Jurkat, Clone E6-1 (cell line): ENCODE measurements at regions not wholly inside any gene's neighbourhood (a gene's known extent, or its start where the extent isn't known, plus 50 kb on each side); places are given as distances from the start of the nearest gene placed in this dataset.

Source experiments
- DNase-seq: peaks from one replicate; pipeline ENCODE4 v3.0.0-alpha.2; 2011; ENCODE audit warnings: low read depth, low spot score
- H3K4me3 ChIP-seq: 2 replicates; pipeline ENCODE4 v1.5.1; 2011; ENCODE audit warnings: mild to moderate bottlenecking, low read length, control low read depth, moderate library complexity

DNA sequence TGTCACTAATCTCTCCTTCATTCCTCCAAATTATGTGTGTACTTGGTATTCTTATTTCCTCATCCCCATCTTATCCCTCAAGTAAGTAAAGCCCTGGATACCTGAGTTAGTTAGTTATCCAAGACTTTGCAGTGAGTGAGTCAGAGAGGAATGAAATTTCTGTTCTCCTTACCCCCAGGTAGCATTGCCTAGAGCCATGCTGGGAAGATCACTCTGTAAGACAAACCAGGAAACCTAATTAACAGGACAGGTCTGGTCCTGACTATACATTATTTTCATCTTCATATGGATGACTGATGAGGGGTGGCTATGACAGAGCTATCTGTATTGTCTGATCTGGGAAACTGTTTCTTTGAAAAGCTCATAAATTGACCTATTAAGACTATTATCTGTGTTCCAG is 55.0 kb upstream of the ITGA6 start:
- no peak for DNase-seq

DNA sequence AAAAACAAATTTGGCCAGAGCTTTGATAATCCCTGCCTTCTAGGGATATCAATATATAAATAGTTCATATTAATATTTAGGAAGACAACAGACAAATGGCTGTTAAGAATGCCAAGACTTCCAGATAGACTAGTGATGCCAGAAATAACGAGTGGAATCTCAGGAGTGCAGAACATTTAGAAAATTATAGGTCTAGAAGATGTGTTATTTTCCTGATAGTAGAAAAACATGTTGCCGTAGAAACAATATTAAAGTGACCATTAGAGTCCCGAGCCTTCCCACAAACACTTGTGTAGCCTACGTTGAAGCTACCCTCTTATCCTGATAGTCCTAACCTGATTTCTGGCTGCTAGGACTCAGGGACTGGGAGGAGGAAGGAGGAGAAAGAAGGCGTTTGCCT is 54.3 kb upstream of the ITGA6 start:
- DNase-seq = no peak
- H3K4me3 ChIP-seq = no peak overlapping the region

More for the DNA sequence above, 55.0 kb upstream of the ITGA6 start:
- H3K4me3 ChIP-seq = no peak overlapping the region

DNA sequence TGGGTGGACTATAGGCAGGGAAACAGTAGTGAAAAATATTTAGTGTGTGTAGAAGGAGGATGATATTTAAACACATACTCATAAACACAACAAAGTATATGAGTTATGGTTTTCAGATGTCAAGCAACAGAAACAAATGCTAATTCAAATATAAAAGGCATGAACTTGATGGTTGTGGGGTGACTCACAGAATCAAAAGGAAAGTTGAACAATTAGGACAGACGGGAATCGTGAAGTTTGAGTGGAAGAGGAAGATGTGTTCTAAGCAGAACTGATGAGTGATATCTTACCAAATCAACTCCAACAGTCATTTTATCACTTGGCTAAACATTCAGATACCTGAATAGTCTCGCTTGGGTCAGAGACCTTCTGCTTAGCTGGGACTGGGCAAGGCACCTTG is 53.6 kb upstream of the ITGA6 start:
- no peak for DNase-seq
- no peak overlapping the region for H3K4me3 ChIP-seq

DNA sequence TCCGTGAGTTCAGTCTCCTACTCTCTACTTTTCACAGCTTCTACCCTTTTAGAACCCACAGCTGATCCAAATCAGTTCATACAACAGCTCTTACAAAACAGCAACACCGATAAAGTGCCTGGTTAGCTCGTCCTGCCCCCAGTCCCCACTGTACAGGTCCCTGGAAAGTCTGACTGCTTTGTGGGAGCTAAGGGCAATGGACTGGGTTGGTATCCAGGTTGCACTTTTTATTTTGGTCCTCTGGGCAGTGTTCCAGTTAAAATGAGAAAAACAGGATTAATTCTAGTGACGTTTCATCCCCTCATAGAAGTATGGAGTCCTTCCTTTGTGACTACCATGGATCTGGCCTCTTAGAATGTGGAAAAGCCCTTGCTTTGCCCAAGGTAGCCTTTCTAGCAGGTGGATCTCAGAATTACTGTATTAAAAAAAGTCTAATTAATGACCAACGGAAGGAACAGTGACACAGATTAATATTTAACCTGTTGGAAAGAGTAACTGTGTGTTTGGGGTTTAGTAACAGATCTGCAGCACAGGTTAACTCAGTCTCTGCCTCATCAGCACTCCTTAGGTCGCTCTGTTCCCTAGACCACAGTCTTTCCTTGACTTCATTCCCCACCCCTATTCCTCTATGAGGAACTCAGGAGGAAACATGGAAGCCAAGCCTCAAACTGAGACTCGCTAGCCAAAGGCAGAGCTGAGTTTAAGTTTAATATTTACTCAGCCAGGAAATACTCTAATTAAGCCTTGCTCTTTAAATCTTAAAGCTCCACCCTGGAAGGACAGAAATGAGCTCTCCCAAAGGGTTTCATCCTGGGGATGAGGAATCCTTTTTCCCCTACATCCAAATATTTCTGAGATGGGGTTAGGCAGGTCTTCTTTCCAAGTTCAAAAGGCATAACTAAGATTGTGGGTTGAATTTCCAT is 52.8 kb upstream of the ITGA6 start:
- no peak for DNase-seq
- H3K4me3 ChIP-seq = no peak overlapping the region

DNA sequence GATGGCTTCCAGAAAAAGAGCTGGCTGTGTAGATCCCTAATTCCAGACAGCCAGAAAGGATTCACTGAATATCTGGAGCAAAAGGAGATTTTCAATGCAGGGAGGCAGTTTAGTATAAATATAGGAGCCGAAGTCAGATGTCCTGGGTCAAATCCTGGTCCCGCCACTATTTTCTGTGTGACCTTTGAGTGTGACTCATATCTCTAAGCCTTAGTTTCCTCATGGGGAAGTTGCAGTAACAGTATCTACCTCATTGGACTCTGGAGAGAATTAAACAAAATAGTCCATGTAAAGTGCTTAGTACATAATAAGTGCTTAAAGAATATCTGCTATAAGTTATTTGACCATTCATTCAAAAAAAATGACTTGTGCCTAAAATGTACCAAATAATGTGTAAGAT is 52.1 kb upstream of the ITGA6 start:
- no peak overlapping the region for H3K4me3 ChIP-seq
- DNase-seq = no peak

DNA sequence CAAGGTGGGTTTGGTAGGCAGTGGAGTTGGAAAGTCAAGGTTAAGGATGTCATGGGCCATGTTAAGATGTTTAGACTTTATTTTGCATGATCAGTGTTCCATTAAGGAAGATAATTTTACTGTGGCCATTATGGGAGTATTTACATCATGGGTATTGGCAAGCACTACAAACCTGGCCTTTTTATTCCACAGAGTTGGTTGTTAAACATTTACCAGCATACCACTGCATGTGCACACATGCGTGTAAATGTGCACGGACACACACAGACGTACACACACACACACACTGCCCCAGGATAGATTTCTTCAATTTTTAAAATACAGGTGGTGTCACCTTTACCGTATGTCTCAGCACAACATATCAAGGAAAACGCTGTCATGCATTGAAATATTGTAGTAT is 51.4 kb upstream of the ITGA6 start:
- no peak overlapping the region for H3K4me3 ChIP-seq
- DNase-seq = no peak

DNA sequence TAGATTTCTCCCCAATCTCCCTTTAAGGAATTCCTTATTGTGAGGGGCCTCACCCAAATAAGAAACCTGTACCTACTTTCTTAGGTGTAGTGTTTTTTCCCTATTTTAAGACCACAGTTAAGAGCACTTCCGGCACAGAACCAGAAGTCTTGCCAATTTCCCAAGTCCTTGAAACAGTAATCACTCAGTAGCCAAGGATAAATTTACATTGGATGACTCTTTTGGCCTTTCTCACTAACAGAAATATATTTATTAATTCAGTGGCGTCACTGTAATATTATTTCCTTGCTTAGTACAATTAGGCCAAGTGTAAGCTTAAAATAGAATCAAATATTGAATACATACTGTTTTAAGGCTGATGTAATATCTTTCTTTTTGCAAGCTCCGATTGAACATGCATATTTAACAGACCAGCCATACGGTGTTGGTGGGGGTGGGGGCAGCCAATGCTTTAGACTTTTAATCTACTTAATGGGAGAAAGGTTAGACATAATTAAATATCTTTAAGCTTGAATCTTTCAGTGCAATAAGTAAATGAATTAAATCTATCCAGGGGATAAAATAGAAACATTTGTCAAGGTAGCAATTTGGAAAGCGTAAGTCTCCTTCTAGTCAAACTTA is 50.8 kb upstream of the ITGA6 start:
- no peak overlapping the region for H3K4me3 ChIP-seq
- DNase-seq = no peak

DNA sequence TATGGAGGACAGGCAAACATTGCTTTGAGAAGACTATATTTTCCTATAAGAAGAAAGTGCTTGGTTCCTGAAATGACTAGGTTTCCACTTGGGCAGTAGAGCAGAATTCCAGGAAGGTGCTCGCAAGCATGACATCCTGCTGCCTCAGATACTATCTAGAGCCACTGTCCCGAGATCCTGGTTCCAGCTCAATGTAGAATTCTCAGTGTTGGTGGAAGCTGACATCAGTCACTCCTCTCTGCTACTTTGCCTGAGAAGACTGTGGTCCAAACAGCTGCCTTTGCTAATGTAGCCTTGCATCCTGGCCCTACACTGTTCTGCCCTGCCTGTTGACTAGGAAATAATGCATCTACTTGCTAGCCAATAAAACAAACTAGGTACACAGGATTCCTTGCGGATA is 50.0 kb upstream of the ITGA6 start:
- H3K4me3 ChIP-seq = no peak overlapping the region
- no peak for DNase-seq
